Activated CD8-positive, alpha-beta memory T cell treated with anti-CD3 and anti-CD28 coated beads, Interleukin-2, amount 50 U/mL, for 48 hours (primary cell): ENCODE measurements at regions not wholly inside any gene's neighbourhood (a gene's known extent, or its start where the extent isn't known, plus 50 kb on each side); places are given as distances from the start of the nearest gene placed in this dataset.
"Not testable (repeated sequence)": the region's sequence is repeated elsewhere in the genome, so short reads cannot be mapped to it uniquely, and the experiment has no call there.

Experiments used
- DNase-seq: peaks from one replicate; pipeline ENCODE4 v3.0.0-alpha.2; 2020

GRCh38 chr10:6863381-6863780 lies 283.3 kb upstream of the PRKCQ start:
- DNase-seq, result no peak

GRCh38 chr10:6850452-6850851 lies 270.4 kb upstream of the PRKCQ start:
- no peak for DNase-seq

GRCh38 chr10:6847561-6847960 lies 267.5 kb upstream of the PRKCQ start:
- DNase-seq, result no peak

GRCh38 chr10:6843894-6844650 lies 264.0 kb upstream of the PRKCQ start:
- no peak for DNase-seq

GRCh38 chr10:6843481-6843881 lies 263.4 kb upstream of the PRKCQ start:
- no peak for DNase-seq

GRCh38 chr10:6842722-6843121 lies 262.6 kb upstream of the PRKCQ start:
- DNase-seq, result no peak

- DNase-seq, result no peak
Measured at GRCh38 chr10:6841761-6842160, 261.7 kb upstream of the PRKCQ start.

- no peak for DNase-seq
Measured at GRCh38 chr10:6840766-6841165, 260.7 kb upstream of the PRKCQ start.

- DNase-seq, result no peak
Measured at GRCh38 chr10:6840201-6840691, 260.2 kb upstream of the PRKCQ start.

GRCh38 chr10:6838118-6838517 lies 258.0 kb upstream of the PRKCQ start:
- no peak for DNase-seq

- DNase-seq, result no peak
Measured at GRCh38 chr10:6833458-6834011, 253.5 kb upstream of the PRKCQ start.

- DNase-seq, result not testable (repeated sequence)
Measured at GRCh38 chr10:6830981-6831380, 250.9 kb upstream of the PRKCQ start.

GRCh38 chr10:6824793-6825192 lies 244.7 kb upstream of the PRKCQ start:
- DNase-seq, result not testable (repeated sequence)

- no peak for DNase-seq
Measured at GRCh38 chr10:6823770-6824169, 243.7 kb upstream of the PRKCQ start.

GRCh38 chr10:6819301-6819700 lies 239.2 kb upstream of the PRKCQ start:
- no peak for DNase-seq

GRCh38 chr10:6817770-6818169 lies 237.7 kb upstream of the PRKCQ start:
- no peak for DNase-seq

- no peak for DNase-seq
Measured at GRCh38 chr10:6815346-6815745, 235.3 kb upstream of the PRKCQ start.

GRCh38 chr10:6813856-6814255 lies 233.8 kb upstream of the PRKCQ start:
- DNase-seq, result no peak

GRCh38 chr10:6813306-6813705 lies 233.2 kb upstream of the PRKCQ start:
- DNase-seq, result no peak

- no peak for DNase-seq
Measured at GRCh38 chr10:6811153-6811552, 231.1 kb upstream of the PRKCQ start.

- no peak for DNase-seq
Measured at GRCh38 chr10:6803427-6803783, 223.3 kb upstream of the PRKCQ start.

- DNase-seq, result no peak
Measured at GRCh38 chr10:6802759-6803426, 222.8 kb upstream of the PRKCQ start.

GRCh38 chr10:6796231-6796630 lies 216.2 kb upstream of the PRKCQ start:
- DNase-seq, result no peak

- no peak for DNase-seq
Measured at GRCh38 chr10:6795541-6795940, 215.5 kb upstream of the PRKCQ start.
